ENCODE measurements at regions not wholly inside any gene's neighbourhood (a gene's known extent, or its start where the extent isn't known, plus 50 kb on each side); places are given as distances from the start of the nearest gene placed in this dataset.

- H3K4me3 ChIP-seq (ENCODE audit: low read length): no peak overlapping the region
- no peaks in the 10 kb centered on the region for H3K27me3 ChIP-seq (ENCODE audit: control insufficient read depth, insufficient read depth, low read length, poor library complexity, severe bottlenecking)
- no peak overlapping the region for H3K27ac Mint-ChIP-seq
- no peak overlapping the region for H3K27ac ChIP-seq (ENCODE audit: low read depth, low read length)
- H3K9me3 ChIP-seq (ENCODE audit: control insufficient read depth, low read length): no peaks in the 10 kb centered on the region
- peaks cover 8% of the 10 kb centered on the region for H3K4me1 ChIP-seq (ENCODE audit: control insufficient read depth, insufficient read depth, low read length)
- no peak overlapping the region for H3K9ac ChIP-seq (ENCODE audit: extremely low read depth, low read length, poor library complexity, severe bottlenecking)
- TF ChIP-seq, protein P1, sequence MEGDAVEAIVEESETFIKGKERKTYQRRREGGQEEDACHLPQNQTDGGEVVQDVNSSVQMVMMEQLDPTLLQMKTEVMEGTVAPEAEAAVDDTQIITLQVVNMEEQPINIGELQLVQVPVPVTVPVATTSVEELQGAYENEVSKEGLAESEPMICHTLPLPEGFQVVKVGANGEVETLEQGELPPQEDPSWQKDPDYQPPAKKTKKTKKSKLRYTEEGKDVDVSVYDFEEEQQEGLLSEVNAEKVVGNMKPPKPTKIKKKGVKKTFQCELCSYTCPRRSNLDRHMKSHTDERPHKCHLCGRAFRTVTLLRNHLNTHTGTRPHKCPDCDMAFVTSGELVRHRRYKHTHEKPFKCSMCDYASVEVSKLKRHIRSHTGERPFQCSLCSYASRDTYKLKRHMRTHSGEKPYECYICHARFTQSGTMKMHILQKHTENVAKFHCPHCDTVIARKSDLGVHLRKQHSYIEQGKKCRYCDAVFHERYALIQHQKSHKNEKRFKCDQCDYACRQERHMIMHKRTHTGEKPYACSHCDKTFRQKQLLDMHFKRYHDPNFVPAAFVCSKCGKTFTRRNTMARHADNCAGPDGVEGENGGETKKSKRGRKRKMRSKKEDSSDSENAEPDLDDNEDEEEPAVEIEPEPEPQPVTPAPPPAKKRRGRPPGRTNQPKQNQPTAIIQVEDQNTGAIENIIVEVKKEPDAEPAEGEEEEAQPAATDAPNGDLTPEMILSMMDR (conservative IDR thresholded peaks at IDR 0.05): no peak
- no peaks in the 10 kb centered on the region for H3K36me3 ChIP-seq (ENCODE audit: control insufficient read depth, insufficient read depth, low read length)
- no peaks in the 10 kb centered on the region for H3K27me3 Mint-ChIP-seq (ENCODE audit: insufficient read depth)
- DNase-seq: no peak
- H3K36me3 Mint-ChIP-seq (ENCODE audit: low read depth): no peaks in the 10 kb centered on the region
- no peaks in the 10 kb centered on the region for H3K9me3 Mint-ChIP-seq
- no peak overlapping the region for H3K4me3 Mint-ChIP-seq
- peaks cover 18% of the 10 kb centered on the region for H3K4me1 Mint-ChIP-seq
- WGBS, 2 experiments (ENCODE audit: insufficient coverage in 1 of 2, insufficient read length in 1 of 2): 79 to 80% methylated on average over 1 of the region's 1 CpG
Measured at GRCh38 chr11:15829312-15829711, 527.0 kb downstream of the SOX6 start.

GRCh38 chr11:15830741-15831428 is 525.5 kb downstream of the SOX6 start:
- no peak for DNase-seq
- no peak overlapping the region for H3K4me3 ChIP-seq (ENCODE audit: low read length)
- WGBS, 2 experiments (ENCODE audit: insufficient coverage in 1 of 2, insufficient read length in 1 of 2): 88 to 93% methylated on average over 7 to 9 of the region's 9 CpGs
- H3K9ac ChIP-seq (ENCODE audit: extremely low read depth, low read length, poor library complexity, severe bottlenecking): no peak overlapping the region
- H3K4me1 ChIP-seq (ENCODE audit: control insufficient read depth, insufficient read depth, low read length): peaks cover 8% of the 10 kb centered on the region
- H3K36me3 ChIP-seq (ENCODE audit: control insufficient read depth, insufficient read depth, low read length): no peaks in the 10 kb centered on the region
- Mint-ChIP-seq H3K27ac (no peak overlapping the region), H3K9me3 (no peaks in the 10 kb centered on the region), H3K4me3 (no peak overlapping the region), H3K4me1 (peaks cover 15% of the 10 kb centered on the region), H3K27me3 (ENCODE audit: insufficient read depth) (no peaks in the 10 kb centered on the region), H3K36me3 (ENCODE audit: low read depth) (no peaks in the 10 kb centered on the region)
- no peak overlapping the region for H3K27ac ChIP-seq (ENCODE audit: low read depth, low read length)
- H3K9me3 ChIP-seq (ENCODE audit: control insufficient read depth, low read length): no peaks in the 10 kb centered on the region
- TF ChIP-seq, protein P1 (conservative IDR thresholded peaks at IDR 0.05): no peak
- no peaks in the 10 kb centered on the region for H3K27me3 ChIP-seq (ENCODE audit: control insufficient read depth, insufficient read depth, low read length, poor library complexity, severe bottlenecking)

DNA sequence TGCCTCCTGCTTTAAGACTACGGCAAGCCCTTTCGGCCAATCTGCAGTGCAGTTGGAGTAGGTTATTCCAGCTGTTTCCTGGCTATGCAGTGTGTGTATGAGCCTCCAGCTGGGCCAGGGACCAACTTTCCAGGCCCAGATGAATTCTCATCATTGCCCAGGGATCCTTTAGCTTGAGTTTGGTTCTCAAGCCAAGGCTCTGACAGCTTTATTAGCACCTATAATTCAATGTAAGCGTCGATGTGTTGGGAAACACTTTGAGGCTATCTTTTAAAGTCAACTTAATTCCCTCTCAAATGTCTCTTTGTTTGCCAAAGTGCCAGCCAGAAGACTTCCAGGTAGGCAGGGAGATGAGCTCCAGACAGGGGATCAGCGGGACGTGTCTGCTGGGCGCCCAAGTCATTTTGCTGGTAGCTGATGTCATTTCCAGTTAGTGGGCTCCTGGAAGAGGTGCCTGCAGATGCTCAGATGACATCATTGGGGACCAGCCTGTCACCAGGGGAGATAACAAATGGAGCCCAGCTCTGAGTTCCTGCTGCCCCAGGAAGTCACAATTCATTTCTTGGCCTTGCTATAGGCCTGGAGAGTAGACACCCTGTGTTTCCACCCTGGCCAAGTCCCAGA is 520.4 kb downstream of the SOX6 start:
- Mint-ChIP-seq H3K27ac (no peak overlapping the region), H3K9me3 (no peaks in the 10 kb centered on the region), H3K36me3 (ENCODE audit: low read depth) (no peaks in the 10 kb centered on the region), H3K27me3 (ENCODE audit: insufficient read depth) (no peaks in the 10 kb centered on the region), H3K4me3 (no peak overlapping the region), H3K4me1 (peaks cover 4% of the 10 kb centered on the region)
- Histone ChIP-seq H3K36me3 (ENCODE audit: control insufficient read depth, insufficient read depth, low read length) (no peaks in the 10 kb centered on the region), H3K9ac (ENCODE audit: extremely low read depth, low read length, poor library complexity, severe bottlenecking) (no peak overlapping the region), H3K9me3 (ENCODE audit: control insufficient read depth, low read length) (no peaks in the 10 kb centered on the region), H3K27me3 (ENCODE audit: control insufficient read depth, insufficient read depth, low read length, poor library complexity, severe bottlenecking) (no peaks in the 10 kb centered on the region), H3K27ac (ENCODE audit: low read depth, low read length) (no peak overlapping the region), H3K4me3 (ENCODE audit: low read length) (no peak overlapping the region), H3K4me1 (ENCODE audit: control insufficient read depth, insufficient read depth, low read length) (peaks cover 17% of the 10 kb centered on the region)
- no peak for DNase-seq
- TF ChIP-seq, protein P1 (conservative IDR thresholded peaks at IDR 0.05): no peak
- WGBS, 2 experiments (ENCODE audit: insufficient coverage in 1 of 2, insufficient read length in 1 of 2): 95 to 96% methylated on average over 5 to 7 of the region's 7 CpGs

Data from endodermal cell (in vitro differentiated cells).